ENCODE measurements at regions not wholly inside any gene's neighbourhood (a gene's known extent, or its start where the extent isn't known, plus 50 kb on each side); places are given as distances from the start of the nearest gene placed in this dataset.
A peak's percentile ranks its signal among the peaks of the same experiment; 100 is the strongest.

DNA sequence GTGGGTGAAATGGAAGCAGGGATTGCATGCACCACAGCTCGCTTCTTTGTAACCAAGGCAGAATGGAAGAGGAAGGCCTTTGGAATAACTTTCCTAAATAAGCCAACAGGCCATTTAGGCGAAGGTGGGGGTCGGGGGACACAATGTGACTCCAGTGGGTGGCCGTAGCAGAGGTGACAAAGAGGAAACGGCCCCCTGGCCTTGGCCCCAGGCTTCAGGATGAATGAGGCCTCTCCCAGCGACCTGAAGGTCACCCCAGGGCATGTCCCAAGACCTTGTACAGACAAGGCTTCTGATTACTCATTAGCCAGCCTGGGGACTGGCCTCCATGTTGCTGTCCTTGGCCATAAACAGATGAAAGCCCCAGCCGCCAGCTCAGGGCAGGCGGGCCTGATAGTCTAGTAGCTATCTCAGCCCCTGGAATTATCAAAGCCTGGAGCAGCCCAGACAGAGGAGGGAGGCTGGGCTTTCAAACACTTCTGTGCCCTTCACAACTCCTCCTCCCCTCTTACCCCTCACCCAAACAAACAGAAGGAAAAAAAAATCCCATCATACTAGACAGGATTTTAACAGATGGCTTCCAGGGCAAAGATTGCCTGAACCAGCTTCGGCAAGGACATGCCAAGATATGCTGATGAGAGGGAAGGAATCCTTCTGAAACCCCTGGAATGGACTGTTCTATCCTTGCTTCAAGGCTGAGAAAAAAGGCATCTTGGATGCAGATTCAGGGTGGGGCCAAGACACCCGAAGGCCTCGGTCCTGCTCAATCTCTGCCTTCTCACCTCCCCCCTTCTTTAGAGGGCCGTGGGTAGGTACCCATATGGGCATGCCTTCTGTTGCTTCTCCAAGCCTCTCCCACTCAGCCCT lies 142.3 kb upstream of the PARP11 start (continued):
- TF ChIP-seq, protein P1, sequence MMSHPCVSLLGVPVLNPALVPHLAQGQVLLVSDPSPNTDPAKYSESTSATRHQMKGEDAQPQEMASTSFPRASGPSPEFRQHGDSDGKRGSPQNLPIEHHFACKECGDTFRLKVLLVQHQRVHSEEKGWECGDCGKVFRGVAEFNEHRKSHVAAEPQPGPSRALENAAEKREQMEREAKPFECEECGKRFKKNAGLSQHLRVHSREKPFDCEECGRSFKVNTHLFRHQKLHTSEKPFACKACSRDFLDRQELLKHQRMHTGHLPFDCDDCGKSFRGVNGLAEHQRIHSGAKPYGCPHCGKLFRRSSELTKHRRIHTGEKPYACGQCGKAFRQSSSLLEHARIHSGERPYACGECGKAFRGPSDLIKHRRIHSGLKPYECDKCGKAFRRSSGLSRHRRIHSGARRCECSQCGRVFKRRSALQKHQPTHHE (CRISPR knock-in tag; IDR thresholded peaks at IDR 0.05; ENCODE audit: borderline replicate concordance), result peak; percentile 58; the same call in 1 of the 2 replicates
- TF ChIP-seq FOXK2 (IDR thresholded peaks at IDR 0.05) (peak; percentile 92), ZNF572 (CRISPR knock-in tag; IDR thresholded peaks at IDR 0.05) (no peak), ELF1 (CRISPR knock-in tag; IDR thresholded peaks at IDR 0.05) (peak; percentile 72), ZNF558 (CRISPR knock-in tag; IDR thresholded peaks at IDR 0.05; ENCODE audit: borderline replicate concordance) (0 out of 2 replicates have a peak, but pooled peaks have one; percentile 42), ZNF207 (IDR thresholded peaks at IDR 0.05; ENCODE audit: borderline replicate concordance) (no peak), ELF3 (CRISPR knock-in tag; IDR thresholded peaks at IDR 0.05) (peak; percentile 95), ARID2 (CRISPR knock-in tag; IDR thresholded peaks at IDR 0.05; ENCODE audit: borderline replicate concordance) (0 out of 2 replicates have a peak, but pooled peaks have one; percentile 35), ETV6 (CRISPR knock-in tag; conservative IDR thresholded peaks at IDR 0.05) (peak; percentile 76), FOSL2 (CRISPR knock-in tag; IDR thresholded peaks at IDR 0.05) (peak; percentile 92), TBL1XR1 (IDR thresholded peaks at IDR 0.05; ENCODE audit: borderline replicate concordance, low read length, partially characterized antibody) (peak; percentile 65), ZNF782 (CRISPR knock-in tag; IDR thresholded peaks at IDR 0.05; ENCODE audit: borderline replicate concordance) (no peak), ZMYM4 (CRISPR knock-in tag; IDR thresholded peaks at IDR 0.05) (peak; percentile 79)
- TF ChIP-seq, protein P2, sequence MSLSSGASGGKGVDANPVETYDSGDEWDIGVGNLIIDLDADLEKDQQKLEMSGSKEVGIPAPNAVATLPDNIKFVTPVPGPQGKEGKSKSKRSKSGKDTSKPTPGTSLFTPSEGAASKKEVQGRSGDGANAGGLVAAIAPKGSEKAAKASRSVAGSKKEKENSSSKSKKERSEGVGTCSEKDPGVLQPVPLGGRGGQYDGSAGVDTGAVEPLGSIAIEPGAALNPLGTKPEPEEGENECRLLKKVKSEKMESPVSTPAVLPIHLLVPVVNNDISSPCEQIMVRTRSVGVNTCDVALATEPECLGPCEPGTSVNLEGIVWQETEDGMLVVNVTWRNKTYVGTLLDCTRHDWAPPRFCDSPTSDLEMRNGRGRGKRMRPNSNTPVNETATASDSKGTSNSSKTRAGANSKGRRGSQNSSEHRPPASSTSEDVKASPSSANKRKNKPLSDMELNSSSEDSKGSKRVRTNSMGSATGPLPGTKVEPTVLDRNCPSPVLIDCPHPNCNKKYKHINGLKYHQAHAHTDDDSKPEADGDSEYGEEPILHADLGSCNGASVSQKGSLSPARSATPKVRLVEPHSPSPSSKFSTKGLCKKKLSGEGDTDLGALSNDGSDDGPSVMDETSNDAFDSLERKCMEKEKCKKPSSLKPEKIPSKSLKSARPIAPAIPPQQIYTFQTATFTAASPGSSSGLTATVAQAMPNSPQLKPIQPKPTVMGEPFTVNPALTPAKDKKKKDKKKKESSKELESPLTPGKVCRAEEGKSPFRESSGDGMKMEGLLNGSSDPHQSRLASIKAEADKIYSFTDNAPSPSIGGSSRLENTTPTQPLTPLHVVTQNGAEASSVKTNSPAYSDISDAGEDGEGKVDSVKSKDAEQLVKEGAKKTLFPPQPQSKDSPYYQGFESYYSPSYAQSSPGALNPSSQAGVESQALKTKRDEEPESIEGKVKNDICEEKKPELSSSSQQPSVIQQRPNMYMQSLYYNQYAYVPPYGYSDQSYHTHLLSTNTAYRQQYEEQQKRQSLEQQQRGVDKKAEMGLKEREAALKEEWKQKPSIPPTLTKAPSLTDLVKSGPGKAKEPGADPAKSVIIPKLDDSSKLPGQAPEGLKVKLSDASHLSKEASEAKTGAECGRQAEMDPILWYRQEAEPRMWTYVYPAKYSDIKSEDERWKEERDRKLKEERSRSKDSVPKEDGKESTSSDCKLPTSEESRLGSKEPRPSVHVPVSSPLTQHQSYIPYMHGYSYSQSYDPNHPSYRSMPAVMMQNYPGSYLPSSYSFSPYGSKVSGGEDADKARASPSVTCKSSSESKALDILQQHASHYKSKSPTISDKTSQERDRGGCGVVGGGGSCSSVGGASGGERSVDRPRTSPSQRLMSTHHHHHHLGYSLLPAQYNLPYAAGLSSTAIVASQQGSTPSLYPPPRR (CRISPR knock-in tag; IDR thresholded peaks at IDR 0.05; ENCODE audit: borderline replicate concordance), result peak; percentile 96
- TF ChIP-seq, protein P3, sequence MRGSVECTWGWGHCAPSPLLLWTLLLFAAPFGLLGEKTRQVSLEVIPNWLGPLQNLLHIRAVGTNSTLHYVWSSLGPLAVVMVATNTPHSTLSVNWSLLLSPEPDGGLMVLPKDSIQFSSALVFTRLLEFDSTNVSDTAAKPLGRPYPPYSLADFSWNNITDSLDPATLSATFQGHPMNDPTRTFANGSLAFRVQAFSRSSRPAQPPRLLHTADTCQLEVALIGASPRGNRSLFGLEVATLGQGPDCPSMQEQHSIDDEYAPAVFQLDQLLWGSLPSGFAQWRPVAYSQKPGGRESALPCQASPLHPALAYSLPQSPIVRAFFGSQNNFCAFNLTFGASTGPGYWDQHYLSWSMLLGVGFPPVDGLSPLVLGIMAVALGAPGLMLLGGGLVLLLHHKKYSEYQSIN (CRISPR knock-in tag; IDR thresholded peaks at IDR 0.05; ENCODE audit: borderline replicate concordance), result no peak
- TF ChIP-seq, protein P4, sequence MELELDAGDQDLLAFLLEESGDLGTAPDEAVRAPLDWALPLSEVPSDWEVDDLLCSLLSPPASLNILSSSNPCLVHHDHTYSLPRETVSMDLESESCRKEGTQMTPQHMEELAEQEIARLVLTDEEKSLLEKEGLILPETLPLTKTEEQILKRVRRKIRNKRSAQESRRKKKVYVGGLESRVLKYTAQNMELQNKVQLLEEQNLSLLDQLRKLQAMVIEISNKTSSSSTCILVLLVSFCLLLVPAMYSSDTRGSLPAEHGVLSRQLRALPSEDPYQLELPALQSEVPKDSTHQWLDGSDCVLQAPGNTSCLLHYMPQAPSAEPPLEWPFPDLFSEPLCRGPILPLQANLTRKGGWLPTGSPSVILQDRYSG (CRISPR knock-in tag; IDR thresholded peaks at IDR 0.05), result no peak
- TF ChIP-seq, protein P5, sequence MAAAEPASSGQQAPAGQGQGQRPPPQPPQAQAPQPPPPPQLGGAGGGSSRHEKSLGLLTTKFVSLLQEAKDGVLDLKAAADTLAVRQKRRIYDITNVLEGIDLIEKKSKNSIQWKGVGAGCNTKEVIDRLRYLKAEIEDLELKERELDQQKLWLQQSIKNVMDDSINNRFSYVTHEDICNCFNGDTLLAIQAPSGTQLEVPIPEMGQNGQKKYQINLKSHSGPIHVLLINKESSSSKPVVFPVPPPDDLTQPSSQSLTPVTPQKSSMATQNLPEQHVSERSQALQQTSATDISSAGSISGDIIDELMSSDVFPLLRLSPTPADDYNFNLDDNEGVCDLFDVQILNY (CRISPR knock-in tag; conservative IDR thresholded peaks at IDR 0.05), result no peak
- TF ChIP-seq, protein P6, sequence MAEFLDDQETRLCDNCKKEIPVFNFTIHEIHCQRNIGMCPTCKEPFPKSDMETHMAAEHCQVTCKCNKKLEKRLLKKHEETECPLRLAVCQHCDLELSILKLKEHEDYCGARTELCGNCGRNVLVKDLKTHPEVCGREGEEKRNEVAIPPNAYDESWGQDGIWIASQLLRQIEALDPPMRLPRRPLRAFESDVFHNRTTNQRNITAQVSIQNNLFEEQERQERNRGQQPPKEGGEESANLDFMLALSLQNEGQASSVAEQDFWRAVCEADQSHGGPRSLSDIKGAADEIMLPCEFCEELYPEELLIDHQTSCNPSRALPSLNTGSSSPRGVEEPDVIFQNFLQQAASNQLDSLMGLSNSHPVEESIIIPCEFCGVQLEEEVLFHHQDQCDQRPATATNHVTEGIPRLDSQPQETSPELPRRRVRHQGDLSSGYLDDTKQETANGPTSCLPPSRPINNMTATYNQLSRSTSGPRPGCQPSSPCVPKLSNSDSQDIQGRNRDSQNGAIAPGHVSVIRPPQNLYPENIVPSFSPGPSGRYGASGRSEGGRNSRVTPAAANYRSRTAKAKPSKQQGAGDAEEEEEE (CRISPR knock-in tag; IDR thresholded peaks at IDR 0.05; ENCODE audit: borderline replicate concordance), result no peak
